HG02678 (cell line): ENCODE measurements at regions not wholly inside any gene's neighbourhood (a gene's known extent, or its start where the extent isn't known, plus 50 kb on each side); places are given as distances from the start of the nearest gene placed in this dataset.
"Not testable (repeated sequence)": the region's sequence is repeated elsewhere in the genome, so short reads cannot be mapped to it uniquely, and the experiment has no call there.

Source experiments
- ATAC-seq: cut with Tn5 transposase; IDR thresholded peaks from one replicate; pipeline ENCODE4 v1.9.1; 2021; ENCODE audit warnings: mild to moderate bottlenecking, moderate library complexity; ENCODE audit not compliant: unreplicated experiment

- ATAC-seq, result no peak
These were observed 84.1 kb upstream of the H2AZ1 start for GRCh38 chr4:100034023-100034664.

- ATAC-seq, result no peak
These were observed 76.0 kb upstream of the H2AZ1 start for GRCh38 chr4:100026066-100026465.

- ATAC-seq, result no peak
These were observed 73.7 kb upstream of the H2AZ1 start for GRCh38 chr4:100023800-100024199.

GRCh38 chr4:100022792-100023222 is 72.7 kb upstream of the H2AZ1 start:
- ATAC-seq, result no peak

- no peak for ATAC-seq
These were observed 69.7 kb upstream of the H2AZ1 start for GRCh38 chr4:100019821-100020220.

- ATAC-seq, result peak; percentile 58
These were observed 67.7 kb upstream of the H2AZ1 start for GRCh38 chr4:100017637-100018310.

GRCh38 chr4:100016191-100016590 is 66.1 kb upstream of the H2AZ1 start:
- no peak for ATAC-seq

- no peak for ATAC-seq
These were observed 64.5 kb upstream of the H2AZ1 start for GRCh38 chr4:100014616-100015015.

GRCh38 chr4:100009490-100009889 is 59.4 kb upstream of the H2AZ1 start:
- no peak for ATAC-seq

- no peak for ATAC-seq
These were observed 58.0 kb upstream of the H2AZ1 start for GRCh38 chr4:100008048-100008447.

- not testable (repeated sequence) for ATAC-seq
These were observed 56.1 kb upstream of the H2AZ1 start for GRCh38 chr4:100006161-100006560.
